Medulla oblongata (tissue), 1 donor: ENCODE measurements at regions not wholly inside any gene's neighbourhood (a gene's known extent, or its start where the extent isn't known, plus 50 kb on each side); places are given as distances from the start of the nearest gene placed in this dataset.
A peak's percentile ranks its signal among the peaks of the same experiment; 100 is the strongest.

Source experiments
- DNase-seq: peaks from one replicate; pipeline ENCODE4 v3.0.0-alpha.2; 2015; ENCODE audit errors: extremely low spot score

DNA sequence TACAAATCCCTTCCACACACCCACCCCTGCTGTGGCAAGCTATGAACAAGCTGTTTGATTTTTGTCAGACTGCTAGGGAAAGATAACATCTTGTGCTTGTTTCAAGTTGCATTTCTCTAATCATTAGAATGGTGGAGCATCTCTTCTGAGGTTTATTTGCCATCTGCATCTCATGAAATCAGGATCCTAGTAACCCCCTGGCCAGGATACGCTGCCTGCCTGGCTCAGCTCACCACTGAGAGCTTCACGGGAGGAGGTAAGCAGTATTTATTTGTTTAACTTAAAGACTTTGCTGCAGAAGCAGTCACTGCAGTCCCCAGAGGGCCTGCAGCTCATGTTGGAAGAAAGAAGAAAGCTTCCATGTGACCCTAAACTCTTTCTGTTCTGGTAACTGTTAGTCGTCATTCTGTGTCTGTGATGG is 83.3 kb upstream of the CXCL14 start:
- no peak for DNase-seq

DNA sequence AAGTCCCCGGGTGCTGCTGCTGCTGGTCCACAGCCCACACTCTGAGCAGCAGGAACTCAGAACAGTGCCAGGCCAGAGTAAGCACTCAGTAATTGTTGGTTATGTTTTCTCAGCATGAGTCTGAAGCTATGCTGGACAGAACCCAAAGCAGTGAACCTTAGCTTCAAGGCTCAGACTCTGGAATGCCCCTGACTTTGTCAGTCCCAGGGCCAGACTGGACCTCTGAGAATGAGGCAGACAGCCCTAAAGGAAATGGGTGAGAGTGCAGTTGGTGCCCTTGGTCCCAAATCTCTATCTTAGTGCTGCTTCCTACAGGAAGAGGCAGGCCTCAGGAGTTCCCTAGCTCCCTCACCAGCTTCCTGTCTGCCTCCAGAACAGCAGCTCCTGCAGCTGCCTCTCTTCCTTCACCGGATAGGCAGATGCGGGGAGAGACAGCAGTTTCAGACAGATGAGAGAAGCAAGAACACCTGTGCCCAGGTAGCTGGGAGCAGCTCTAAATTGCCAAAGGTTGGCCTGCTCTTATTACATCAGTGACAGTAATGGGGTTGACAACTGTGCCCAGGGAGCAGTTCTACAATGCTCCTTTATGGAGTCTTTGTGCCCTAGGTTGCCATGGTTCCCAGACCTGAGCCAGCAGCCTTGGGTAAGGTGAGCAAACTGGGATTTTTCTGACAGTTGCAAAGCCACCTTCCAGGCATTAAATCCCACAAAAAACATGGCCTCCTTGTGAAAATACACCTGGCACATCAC is 82.2 kb upstream of the CXCL14 start:
- peak; percentile 26 for DNase-seq

DNA sequence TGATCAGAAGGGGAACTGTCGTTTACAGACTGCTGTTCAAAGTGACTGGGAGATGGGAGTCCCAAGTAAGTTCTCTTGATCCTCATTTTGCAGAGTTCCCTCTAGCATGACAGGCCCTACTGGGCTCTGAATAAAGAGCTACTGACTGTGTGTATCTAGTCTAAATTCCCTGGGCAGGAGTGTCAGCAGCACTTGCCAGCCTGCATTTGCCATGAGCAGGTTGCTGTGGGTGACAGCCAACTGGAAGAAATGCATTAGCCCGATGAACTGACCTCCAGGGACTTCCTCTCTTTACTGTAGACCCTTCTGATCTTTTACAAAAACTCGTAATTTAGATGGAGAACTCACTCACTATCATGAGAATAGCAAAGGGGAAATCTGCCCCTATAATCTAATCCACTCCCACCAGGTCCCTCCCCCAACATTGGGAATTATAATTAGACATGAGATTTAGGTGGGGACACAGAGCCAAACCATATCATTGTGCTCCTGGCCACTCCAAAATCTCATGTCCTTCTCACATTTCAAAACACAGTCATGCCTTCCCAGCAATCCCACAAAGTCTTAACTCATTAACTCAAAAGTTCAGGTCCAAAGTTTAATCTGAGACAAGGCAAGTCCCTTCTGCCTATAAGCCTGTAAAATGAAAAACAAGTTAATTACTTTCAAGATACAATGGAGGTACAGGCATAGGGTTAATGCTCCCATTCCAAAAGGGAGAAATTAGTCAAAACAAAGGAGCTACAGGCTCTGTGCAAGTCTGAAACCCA is 78.9 kb upstream of the CXCL14 start:
- no peak for DNase-seq

DNA sequence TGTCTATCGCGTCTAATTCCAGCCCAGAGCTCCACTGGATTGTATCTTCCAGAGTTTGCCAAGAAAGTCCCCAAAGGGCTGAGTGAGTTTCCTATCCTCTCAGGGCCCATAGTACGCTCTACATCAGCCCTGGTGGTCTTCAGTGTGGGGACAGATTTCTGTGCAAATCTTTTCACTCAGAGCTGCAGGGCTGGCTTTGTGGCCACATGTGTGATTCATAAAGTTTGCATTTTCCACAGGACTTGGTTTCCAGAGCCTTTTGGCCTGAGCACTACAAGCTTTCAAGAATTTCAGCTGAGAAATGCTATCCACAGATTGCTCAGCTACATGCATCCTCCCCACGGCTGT is 76.7 kb upstream of the CXCL14 start:
- no peak for DNase-seq

DNA sequence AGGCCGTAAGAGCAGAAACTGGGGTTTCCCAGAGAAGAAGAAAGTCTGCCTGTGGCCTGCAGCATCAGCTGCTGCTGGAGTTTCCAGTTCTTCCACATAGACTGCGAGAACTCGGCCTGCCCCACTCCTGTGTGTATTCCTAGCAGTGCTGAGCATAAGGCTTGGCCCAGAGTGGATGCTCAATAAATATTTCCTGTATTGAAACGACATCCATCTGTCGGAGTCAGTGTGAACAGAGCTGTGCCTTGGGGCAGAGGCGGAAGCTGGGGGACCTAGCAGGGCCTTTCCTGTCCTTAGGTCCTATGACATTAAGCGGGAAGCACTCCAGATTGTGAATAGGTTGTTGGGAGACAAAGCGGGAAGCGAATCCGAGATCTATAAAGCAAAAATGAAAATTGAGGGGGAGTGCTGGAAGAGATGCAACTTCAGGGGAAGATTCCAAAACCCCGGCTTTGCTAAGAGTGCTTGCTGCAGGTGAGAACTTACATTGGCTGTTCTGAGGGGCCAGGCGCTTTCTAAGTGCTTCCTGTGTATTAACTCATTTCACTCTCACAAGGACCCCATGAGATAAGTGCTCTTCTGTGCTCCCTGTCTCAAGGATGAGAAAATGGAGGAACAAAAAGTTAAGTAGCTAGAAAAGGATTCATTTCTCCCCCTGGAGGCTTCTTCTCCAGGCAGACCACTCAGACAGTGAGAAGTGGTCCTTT is 76.1 kb upstream of the CXCL14 start:
- no peak for DNase-seq

DNA sequence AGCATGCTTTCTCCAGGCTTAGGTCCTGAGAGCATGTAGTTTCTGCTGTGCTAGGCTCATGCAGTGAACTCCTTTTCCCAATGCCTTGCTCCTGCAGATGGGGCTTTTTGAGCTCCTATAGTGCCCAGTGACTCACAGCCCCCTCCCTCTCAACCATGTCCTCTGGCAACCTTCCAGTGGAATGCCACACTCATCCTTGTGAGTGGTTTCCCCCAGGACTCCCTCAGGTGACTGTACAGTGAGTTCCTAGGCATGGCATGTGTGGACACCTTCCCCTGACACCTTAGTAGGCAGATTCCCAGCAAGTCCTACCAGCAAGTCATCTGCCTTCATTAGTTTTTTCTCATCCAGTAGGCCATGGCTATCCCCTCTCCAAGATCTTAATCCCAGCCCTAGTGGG is 72.4 kb upstream of the CXCL14 start:
- DNase-seq = no peak

DNA sequence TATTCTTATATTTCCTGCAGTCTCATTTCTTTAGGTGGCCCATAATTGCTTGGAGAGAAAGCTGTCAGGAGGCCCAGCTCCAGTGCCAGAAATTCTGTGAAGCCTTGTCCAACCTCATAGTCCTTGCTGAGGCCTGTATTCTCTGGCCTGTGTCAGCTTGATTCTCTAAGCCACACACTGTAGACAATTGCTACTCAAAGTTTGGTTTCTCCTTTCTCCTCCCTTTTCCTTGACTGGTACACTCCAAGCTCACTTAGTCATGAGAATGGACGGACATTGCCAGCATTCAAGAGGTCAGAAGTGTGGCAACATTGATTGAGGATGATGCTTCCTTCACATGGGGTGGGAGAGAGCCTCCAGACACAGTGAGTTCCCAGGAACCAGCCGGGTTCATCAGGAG is 71.3 kb upstream of the CXCL14 start:
- DNase-seq = no peak

DNA sequence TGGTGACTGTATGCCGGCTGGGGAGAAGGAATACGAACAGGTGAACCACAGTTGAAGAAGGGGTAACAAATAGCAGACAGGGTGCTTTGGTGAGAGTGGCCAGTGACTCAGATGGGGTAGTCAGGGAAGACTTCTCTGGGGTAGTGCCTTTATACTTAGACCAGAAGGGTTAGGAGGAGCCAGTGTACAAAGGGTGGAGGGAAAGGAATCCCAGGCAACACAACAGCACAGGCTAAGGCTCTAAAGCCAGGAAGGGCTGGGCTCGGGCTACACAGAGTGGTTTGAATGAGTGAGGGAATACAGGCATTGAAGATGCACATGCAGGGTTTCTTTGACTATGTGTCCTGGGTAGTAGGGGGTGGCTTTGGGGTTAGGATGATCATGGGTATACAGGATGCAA is 70.6 kb upstream of the CXCL14 start:
- DNase-seq = no peak

DNA sequence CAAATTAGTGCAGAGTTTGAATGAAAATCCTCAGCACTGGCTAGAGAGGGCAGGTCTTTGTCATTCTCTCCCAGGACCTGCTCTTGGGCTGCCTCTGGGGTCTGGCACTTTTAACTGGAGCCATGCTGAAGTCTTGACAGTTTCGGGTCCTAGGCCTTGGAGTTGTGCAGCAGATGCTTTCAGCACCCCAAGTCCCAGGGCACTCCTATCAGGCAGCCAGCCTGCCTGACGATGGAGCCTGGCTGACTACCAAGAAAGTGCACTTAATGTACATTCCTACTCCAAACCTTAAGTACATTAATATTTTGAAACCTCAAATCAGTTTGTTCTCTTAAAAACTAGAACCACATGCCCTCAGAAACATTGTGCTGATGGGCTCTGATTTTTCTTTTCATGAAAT is 69.3 kb upstream of the CXCL14 start:
- DNase-seq = no peak

DNA sequence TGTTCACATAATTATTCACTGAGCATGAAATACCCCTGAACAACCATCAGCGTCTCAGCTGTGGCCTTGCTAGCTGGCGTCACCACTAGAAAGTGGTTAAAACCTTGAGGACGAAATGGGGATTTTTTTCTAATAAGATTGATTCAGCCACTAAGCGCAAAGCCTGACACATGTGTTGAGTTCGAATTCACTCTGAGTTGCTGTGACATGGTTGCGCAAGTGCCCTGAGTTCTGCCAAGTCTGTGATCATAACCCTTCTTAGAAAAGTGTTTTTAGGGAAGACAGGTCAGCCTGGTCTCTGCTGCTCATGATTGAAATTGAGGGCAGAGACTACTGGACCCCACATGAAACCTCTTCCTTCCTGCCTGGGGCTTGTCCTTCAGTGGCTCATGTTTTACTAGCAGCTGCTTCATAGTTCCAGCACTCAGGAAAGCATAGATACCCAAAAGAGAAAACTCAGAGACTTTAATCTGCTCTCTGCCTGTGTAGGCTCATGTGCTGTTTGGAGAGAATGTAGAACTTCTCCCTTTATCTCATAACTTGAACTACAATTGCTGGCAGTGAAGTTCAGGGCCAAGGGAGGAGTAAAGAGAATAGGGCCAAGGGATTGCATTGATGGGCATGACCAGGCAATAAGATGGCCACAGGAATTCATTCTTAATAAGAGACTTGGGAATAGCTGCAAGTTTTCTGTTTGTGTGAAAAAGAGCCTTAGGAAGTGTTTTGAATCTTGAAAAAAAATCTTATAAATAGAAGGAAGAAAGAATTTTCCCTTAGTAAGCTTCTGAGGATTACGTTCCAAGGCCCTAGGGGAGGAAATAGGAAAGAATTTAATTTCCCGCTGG is 66.8 kb upstream of the CXCL14 start:
- no peak for DNase-seq

DNA sequence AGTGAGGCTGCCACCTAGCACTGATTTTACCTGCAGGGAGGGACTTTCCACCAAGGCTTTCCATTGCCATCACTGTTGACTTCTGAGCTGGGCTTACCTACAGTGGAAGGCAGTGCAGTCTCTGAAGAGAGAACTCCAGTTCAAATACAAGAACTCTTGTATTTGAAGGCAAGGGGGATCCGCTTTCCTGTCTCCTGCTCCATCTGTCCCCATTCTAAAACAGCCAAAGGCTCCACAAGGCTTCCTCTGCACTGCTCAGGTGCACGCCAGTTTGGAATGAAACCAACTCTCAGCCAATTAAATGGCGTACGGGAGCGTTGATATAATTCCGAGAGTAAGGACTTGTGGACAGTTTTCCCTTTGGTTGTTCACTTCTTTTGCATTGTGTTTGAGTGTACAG is 66.0 kb upstream of the CXCL14 start:
- no peak for DNase-seq

DNA sequence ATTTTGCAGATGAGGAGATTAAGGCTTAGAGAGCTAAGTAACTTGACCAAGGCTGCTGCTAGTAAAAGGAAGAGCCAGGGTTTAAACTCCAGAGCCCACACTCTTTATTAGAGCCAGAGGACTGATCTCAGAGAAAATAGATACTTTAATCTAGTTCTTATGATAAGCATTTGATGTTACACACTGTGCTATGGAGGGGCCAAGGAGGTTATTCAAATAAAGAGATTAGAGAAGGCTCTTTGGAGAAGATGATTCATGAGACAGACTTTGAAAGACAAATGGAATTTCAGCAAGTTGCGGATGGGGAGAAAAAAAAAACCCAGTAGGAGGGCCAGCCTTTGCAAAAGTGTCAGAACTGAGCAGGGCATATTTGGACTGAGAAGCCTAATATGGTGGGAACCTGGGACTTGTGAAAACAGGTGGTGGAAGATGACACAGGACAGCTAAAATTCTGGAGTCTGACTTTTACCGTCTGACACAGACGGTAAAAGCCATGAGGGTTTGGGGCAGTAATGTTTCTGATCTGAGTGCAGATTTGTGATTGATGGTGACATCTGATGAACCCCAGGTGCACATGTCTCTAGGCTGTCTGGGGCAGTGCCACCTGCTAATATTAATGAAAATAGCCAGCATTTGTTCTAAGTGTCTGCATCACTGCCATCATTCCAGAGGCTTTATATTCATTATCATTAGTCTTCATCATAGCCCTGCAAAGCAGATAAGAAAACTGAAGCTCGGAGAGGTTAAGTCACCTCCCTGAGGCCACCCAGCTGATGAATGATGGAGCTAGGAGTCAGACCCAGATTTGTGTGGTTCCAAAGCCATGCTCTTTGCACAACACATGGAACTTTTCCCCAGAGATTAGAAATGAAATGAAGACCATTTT is 65.3 kb upstream of the CXCL14 start:
- no peak for DNase-seq

DNA sequence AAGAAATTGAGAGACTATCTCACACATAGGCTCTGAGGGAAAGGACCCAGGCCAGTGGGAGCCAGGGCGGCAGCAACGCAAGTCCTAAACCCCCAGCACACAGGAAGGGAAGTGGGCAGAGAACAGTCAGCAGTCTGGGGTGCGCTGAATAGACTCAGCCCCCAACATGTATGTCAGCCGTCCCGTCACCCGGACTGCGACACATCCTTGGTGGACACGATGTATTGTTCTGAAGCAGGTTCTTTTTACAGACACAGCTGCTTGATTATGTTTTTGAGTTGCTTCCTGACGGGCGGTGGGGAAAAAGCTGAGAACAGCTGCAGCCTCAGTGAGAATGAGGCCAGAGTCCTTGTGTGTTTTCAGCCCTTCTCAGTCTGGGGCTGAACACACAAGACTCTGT is 64.1 kb upstream of the CXCL14 start:
- DNase-seq = no peak

DNA sequence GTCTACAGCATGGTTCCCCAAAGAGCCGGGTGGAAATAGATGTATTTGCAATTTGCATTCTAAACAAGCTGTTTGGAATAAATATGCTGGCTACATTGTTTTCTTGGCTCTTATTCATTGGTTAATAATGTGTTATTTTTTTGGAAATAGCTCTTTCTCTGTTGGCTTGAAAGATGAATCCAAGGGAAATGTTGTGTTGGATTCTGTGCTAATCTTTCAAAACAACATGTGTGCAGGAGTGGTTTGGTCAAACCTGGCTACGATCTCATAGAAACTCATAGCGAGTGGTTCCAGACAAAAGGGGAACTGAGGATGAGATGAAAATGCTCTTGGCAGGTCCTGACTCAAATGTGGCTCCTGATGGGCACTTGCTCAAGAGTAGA is 63.7 kb upstream of the CXCL14 start:
- DNase-seq = no peak

DNA sequence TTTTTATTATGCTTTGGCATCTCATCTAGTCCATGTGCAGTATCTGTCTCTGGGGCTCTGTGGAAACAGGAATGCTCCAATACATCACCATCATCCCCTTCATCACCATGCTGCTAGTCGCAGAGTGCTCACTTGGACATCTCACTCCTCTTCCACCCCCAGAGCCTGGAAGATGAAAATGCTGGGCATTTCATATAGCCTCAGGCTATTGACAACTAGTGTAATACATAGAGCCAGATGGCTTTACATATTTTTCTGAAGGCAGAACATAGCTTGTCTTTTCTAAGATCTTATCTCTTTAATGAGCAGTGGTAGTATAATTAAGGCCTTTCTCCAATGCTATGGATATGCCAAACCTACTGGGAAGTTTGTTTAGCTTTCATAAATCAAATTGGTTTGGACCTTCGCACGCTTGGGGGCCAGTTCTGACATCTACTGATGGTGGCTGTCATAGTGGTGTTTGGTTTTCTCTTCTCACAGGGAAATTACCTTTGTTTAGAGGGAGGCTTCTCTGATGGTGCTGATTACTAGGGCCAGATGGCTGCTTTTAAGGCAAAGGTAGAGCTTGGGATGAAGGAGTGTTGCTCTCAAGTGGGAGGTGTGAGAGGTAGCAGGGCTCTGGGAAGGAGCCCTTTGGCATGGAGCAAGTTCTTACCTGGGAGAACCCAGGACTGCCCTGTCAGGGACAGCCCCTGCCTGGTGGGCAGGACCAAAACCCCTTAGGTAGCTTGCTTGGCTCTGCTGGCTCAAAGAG is 63.1 kb upstream of the CXCL14 start:
- no peak for DNase-seq

DNA sequence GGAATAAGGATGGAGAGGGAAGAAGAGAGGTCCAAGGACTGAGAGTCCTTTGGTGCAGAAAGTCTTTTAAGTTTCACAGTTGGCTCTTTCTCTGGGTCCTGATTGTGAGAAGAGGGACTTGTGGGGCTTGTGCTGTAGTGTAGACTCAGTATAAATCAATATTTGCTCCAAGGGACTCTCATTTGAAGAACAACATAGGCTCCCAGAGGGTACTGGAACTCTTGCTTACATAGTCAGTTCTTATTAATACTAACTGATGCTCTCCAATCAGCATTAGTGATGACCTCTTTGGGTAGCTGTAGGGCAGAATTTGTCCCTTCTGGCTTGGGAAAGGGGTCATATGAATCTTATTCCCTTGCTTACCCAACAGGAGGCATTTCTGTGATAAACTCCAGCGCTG is 62.5 kb upstream of the CXCL14 start:
- no peak for DNase-seq

DNA sequence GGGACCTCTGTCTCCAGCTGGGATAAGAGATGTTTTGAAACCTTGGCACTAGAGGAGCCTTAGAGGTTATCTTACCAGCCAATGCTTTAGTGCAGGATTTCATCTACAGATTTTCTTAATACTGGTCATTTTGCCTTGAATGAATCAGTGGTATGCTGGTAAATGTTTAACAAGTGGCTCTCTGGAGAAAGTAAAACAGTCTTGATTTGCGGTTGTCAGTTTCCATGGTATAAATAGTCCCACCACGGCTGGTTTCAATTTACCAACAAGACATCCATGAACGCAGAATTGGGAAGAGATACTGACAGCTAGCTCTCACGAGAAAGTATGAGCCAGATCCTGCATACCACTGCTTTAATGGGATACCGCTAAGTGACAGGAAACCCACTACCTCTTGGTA is 56.7 kb upstream of the CXCL14 start:
- no peak for DNase-seq

DNA sequence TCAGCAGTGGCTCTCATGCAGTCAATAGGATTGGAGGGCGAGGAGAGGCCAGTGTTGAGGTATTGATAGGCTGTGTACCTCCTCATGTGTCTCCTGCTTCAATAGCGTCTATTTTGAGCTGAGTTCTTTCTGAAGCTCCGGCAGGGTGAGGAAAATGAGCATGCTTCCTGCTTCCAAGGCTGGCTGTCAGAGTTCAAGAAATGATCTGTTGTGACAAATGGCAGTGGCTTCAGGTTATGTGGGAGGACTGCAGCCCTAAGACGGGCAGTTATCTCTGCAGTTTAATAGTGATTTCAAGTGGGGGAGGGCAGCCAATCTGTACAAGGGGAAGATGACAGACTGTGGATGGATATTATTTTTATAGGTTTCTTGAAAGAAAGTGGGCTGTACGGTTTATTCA is 54.0 kb upstream of the CXCL14 start:
- no peak for DNase-seq

DNA sequence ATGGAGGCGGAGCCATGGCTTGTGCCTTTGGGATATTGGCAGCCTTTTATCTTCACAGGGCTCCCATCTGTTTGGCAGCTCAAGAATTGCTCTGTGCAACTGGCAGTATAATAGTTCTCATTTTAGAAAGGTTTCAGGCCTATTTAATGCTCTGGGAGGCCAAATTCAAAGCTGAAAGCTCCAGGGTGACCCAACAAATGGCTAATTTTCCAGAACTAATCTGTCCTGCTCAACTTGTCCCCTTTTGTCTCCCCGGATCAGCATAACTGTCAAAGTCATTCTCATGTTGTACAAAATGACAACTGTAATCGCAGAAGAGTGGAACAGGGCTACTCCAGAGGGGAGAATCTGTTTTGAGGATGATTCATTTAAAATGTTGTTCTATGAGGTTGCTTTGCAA is 52.6 kb upstream of the CXCL14 start:
- no peak for DNase-seq

DNA sequence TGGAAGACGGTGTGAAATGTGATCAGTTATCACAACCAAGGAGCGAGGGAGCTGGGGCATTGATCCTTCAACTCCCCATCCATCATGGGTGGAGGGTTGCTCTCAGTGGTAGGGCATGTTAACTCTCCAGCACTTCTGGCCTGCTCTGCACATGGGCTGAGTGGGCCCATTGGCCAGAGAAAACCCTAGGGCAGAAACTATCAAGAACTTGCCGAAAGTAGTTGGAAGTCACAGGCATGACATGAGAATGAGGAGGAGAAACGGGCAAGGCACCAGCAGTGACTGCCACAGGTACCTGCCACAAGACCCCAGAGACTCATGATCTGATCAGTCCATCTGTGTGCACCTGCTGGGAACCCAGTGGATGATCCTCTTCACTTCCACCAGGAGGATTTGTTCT is 50.9 kb upstream of the CXCL14 start:
- DNase-seq = no peak
